ENCODE measurements at regions not wholly inside any gene's neighbourhood (a gene's known extent, or its start where the extent isn't known, plus 50 kb on each side); places are given as distances from the start of the nearest gene placed in this dataset.

- no peak overlapping the region for H3K4me3 ChIP-seq (ENCODE audit: insufficient read depth, low read depth, low read length)
- H3K36me3 ChIP-seq (replicated peaks; ENCODE audit: control insufficient read depth, insufficient read depth, low read length), result no peaks in the 10 kb centered on the region
- DNase-seq, result no peak
- no peaks in the 10 kb centered on the region for H3K27me3 ChIP-seq (ENCODE audit: control insufficient read depth, insufficient read depth, low read length)
Observed at GRCh38 chr4:181682367-181683047, 560.7 kb upstream of the TENM3 start.

- no peak overlapping the region for H3K4me3 ChIP-seq (ENCODE audit: insufficient read depth, low read depth, low read length)
- no peak for DNase-seq
- no peaks in the 10 kb centered on the region for H3K36me3 ChIP-seq (replicated peaks; ENCODE audit: control insufficient read depth, insufficient read depth, low read length)
- no peaks in the 10 kb centered on the region for H3K27me3 ChIP-seq (ENCODE audit: control insufficient read depth, insufficient read depth, low read length)
Observed at GRCh38 chr4:181684310-181684709, 558.9 kb upstream of the TENM3 start.

DNA sequence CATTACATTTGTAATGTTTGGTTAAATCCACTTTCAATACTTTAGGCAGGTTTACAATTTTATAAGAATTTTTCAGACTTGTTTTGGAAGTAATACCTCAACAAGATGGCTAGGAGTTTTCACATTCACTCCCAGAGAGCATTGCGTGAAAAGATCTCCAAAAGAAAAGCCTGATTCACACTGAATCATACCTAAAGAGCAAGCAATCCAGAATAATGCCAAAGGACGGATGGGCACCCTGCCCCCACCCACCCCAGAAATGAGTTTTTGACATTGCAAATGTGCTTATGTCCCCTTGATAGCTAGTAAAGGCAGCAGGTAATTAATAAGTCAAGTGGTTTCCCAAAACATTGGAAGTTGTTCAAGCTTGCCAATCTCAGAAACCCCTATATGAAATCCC lies 557.7 kb upstream of the TENM3 start:
- Histone ChIP-seq H3K27me3 (ENCODE audit: control insufficient read depth, insufficient read depth, low read length) (no peaks in the 10 kb centered on the region), H3K36me3 (replicated peaks; ENCODE audit: control insufficient read depth, insufficient read depth, low read length) (no peaks in the 10 kb centered on the region), H3K4me3 (ENCODE audit: insufficient read depth, low read depth, low read length) (no peak overlapping the region)
- DNase-seq, result no peak

DNA sequence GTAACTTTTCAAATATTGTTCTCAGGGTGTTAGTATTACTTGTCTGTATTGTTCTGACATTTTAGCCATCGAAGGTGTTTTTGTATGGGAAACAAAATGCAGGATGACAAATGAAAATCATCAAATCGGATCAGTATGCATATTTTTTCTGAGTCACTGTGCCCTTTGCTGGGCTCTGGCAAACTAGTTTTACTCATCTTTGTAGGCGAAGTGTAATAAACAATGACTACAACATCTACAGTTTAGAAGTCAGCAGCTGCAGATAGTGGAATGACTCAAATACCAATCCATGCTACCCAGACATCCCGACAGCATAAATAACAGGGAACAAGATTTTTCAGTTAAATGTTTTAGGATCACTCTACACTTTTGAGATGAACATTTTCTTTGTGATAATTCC lies 557.3 kb upstream of the TENM3 start:
- Histone ChIP-seq H3K36me3 (replicated peaks; ENCODE audit: control insufficient read depth, insufficient read depth, low read length) (no peaks in the 10 kb centered on the region), H3K27me3 (ENCODE audit: control insufficient read depth, insufficient read depth, low read length) (no peaks in the 10 kb centered on the region), H3K4me3 (ENCODE audit: insufficient read depth, low read depth, low read length) (no peak overlapping the region)
- DNase-seq, result no peak

- Histone ChIP-seq H3K27me3 (ENCODE audit: control insufficient read depth, insufficient read depth, low read length) (no peaks in the 10 kb centered on the region), H3K36me3 (replicated peaks; ENCODE audit: control insufficient read depth, insufficient read depth, low read length) (no peaks in the 10 kb centered on the region), H3K4me3 (ENCODE audit: insufficient read depth, low read depth, low read length) (no peak overlapping the region)
- DNase-seq, result no peak
Observed at GRCh38 chr4:181687116-181687515, 556.1 kb upstream of the TENM3 start.

DNA sequence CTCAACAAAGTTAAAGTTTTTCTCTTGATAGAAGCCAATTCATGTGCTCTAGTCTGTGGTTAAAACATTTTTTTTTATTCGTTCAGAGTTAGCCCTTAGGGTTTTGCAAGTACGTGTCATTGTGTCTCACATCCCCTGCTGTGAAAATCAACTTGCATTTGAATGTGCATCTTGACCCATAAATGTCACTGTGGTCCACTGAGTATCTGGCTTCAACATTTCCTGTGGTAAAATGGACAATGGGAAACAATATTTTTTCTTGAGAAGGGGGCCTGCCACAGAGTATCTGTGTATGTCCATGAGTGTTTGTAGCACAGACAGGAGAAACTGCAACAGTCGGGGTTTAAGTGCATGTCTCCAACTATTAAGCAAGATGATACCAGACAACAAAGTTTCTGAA lies 554.8 kb upstream of the TENM3 start:
- DNase-seq, result no peak
- Histone ChIP-seq H3K36me3 (replicated peaks; ENCODE audit: control insufficient read depth, insufficient read depth, low read length) (no peaks in the 10 kb centered on the region), H3K27me3 (ENCODE audit: control insufficient read depth, insufficient read depth, low read length) (no peaks in the 10 kb centered on the region), H3K4me3 (ENCODE audit: insufficient read depth, low read depth, low read length) (no peak overlapping the region)

- no peak overlapping the region for H3K4me3 ChIP-seq (ENCODE audit: insufficient read depth, low read depth, low read length)
- no peaks in the 10 kb centered on the region for H3K36me3 ChIP-seq (replicated peaks; ENCODE audit: control insufficient read depth, insufficient read depth, low read length)
- H3K27me3 ChIP-seq (ENCODE audit: control insufficient read depth, insufficient read depth, low read length), result no peaks in the 10 kb centered on the region
- no peak for DNase-seq
Observed at GRCh38 chr4:181688872-181689271, 554.3 kb upstream of the TENM3 start.

GRCh38 chr4:181690498-181690897 lies 552.7 kb upstream of the TENM3 start:
- Histone ChIP-seq H3K4me3 (ENCODE audit: insufficient read depth, low read depth, low read length) (no peak overlapping the region), H3K36me3 (replicated peaks; ENCODE audit: control insufficient read depth, insufficient read depth, low read length) (no peaks in the 10 kb centered on the region), H3K27me3 (ENCODE audit: control insufficient read depth, insufficient read depth, low read length) (no peaks in the 10 kb centered on the region)
- no peak for DNase-seq

DNA sequence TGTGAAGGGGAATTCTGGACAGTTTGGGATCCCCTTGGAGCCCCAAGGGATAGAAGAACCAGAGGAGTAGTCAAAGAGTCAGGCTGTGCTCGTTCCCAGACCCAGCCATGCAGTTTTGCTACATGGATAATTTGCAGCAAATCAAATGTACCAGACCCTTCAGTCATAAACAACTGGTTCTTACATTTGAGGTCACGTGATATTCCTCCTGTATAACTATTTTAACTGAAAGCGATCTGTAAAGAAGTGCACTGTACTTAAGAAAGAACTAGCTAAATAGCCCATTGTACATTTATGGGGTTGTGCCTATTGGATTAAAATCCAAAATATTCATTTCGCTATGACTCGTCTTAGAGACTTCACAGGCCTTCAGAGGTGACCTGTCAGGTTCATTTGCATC lies 550.2 kb upstream of the TENM3 start:
- Histone ChIP-seq H3K27me3 (ENCODE audit: control insufficient read depth, insufficient read depth, low read length) (no peaks in the 10 kb centered on the region), H3K36me3 (replicated peaks; ENCODE audit: control insufficient read depth, insufficient read depth, low read length) (no peaks in the 10 kb centered on the region)

GRCh38 chr4:181693517-181693916 lies 549.7 kb upstream of the TENM3 start:
- H3K27me3 ChIP-seq (ENCODE audit: control insufficient read depth, insufficient read depth, low read length), result no peaks in the 10 kb centered on the region
- no peak overlapping the region for H3K4me3 ChIP-seq (ENCODE audit: insufficient read depth, low read depth, low read length)
- DNase-seq, result no peak
- no peaks in the 10 kb centered on the region for H3K36me3 ChIP-seq (replicated peaks; ENCODE audit: control insufficient read depth, insufficient read depth, low read length)

More for the DNA sequence above, 550.2 kb upstream of the TENM3 start:
- no peak overlapping the region for H3K4me3 ChIP-seq (ENCODE audit: insufficient read depth, low read depth, low read length)
- no peak for DNase-seq

DNA sequence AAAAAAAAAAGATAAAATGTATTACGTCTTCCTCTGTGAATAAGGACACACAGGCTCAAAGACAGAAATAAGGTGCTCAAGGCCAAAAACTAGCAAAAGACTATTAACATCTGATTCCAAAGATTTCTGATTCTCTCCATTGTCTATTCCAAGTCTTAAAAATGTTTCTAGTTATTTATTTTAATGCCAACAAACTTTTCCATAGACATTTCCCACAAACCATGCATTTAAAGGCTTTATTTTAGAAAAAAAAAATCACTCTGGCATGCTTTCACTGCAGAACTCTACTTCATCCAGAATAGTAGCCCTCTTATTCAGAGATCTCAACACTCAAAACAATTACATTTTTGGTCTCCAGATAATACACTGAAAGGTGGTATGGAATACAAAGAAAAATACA lies 545.0 kb upstream of the TENM3 start:
- no peaks in the 10 kb centered on the region for H3K36me3 ChIP-seq (replicated peaks; ENCODE audit: control insufficient read depth, insufficient read depth, low read length)
- H3K27me3 ChIP-seq (ENCODE audit: control insufficient read depth, insufficient read depth, low read length), result no peaks in the 10 kb centered on the region
- DNase-seq, result no peak
- no peak overlapping the region for H3K4me3 ChIP-seq (ENCODE audit: insufficient read depth, low read depth, low read length)

DNA sequence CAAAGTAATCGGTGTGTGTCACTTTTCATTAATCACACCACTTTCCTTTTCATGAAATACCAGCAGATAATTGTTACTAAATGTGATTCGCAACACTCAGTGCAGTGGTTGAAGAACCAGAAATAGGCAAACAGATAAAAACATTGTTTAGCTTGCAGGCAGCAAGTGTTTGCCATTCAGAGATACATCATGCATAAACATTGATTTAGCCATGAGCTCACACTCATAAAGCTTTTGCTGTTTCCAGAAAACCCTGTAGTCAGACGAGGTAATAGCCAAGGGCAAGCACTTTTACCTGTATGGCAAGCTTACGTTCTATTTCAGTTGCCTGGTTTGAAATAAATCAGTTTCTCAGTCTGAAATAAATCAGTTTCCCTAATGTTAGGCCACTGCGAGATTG lies 542.0 kb upstream of the TENM3 start:
- no peak for DNase-seq
- no peaks in the 10 kb centered on the region for H3K36me3 ChIP-seq (replicated peaks; ENCODE audit: control insufficient read depth, insufficient read depth, low read length)
- no peak overlapping the region for H3K4me3 ChIP-seq (ENCODE audit: insufficient read depth, low read depth, low read length)
- no peaks in the 10 kb centered on the region for H3K27me3 ChIP-seq (ENCODE audit: control insufficient read depth, insufficient read depth, low read length)

- DNase-seq, result no peak
Observed at GRCh38 chr4:181701894-181702293, 541.3 kb upstream of the TENM3 start.

GRCh38 chr4:181702864-181703495 lies 540.2 kb upstream of the TENM3 start:
- Histone ChIP-seq H3K4me3 (ENCODE audit: insufficient read depth, low read depth, low read length) (no peak overlapping the region), H3K36me3 (replicated peaks; ENCODE audit: control insufficient read depth, insufficient read depth, low read length) (no peaks in the 10 kb centered on the region), H3K27me3 (ENCODE audit: control insufficient read depth, insufficient read depth, low read length) (no peaks in the 10 kb centered on the region)
- no peak for DNase-seq

More at GRCh38 chr4:181701894-181702293, 541.3 kb upstream of the TENM3 start:
- Histone ChIP-seq H3K36me3 (replicated peaks; ENCODE audit: control insufficient read depth, insufficient read depth, low read length) (no peaks in the 10 kb centered on the region), H3K27me3 (ENCODE audit: control insufficient read depth, insufficient read depth, low read length) (no peaks in the 10 kb centered on the region), H3K4me3 (ENCODE audit: insufficient read depth, low read depth, low read length) (no peak overlapping the region)

DNA sequence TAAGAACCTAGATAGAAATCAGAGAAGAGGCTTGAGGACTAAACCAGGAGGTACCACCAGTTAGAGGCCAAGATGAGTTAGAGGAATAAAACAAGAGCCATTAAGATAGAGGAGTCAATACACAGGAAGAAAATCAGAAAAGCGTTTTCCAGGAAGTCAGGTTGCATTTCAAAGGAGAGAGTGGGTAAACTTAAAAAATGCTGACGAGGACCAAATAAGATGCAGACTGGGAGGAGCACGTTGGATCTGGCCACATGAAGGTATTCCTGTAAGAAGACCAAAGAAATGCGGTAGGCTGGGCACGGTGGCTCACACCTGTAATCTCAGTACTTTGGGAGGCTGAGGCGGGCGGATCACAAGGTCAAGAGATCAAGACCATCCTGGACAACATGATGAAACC lies 533.1 kb upstream of the TENM3 start:
- Histone ChIP-seq H3K27me3 (ENCODE audit: control insufficient read depth, insufficient read depth, low read length) (no peaks in the 10 kb centered on the region), H3K4me3 (ENCODE audit: insufficient read depth, low read depth, low read length) (no peak overlapping the region), H3K36me3 (replicated peaks; ENCODE audit: control insufficient read depth, insufficient read depth, low read length) (no peaks in the 10 kb centered on the region)
- no peak for DNase-seq

Measured in H7 (cell line).